NCI-H128 (cell line): ENCODE measurements at regions not wholly inside any gene's neighbourhood (a gene's known extent, or its start where the extent isn't known, plus 50 kb on each side); places are given as distances from the start of the nearest gene placed in this dataset.

Experiments
- DNase-seq: peaks from one replicate; lab custom pipeline; 2025; ENCODE audit not compliant: unreplicated experiment; lab: John Stamatoyannopoulos, UW

- no peak for DNase-seq
These were observed 449.1 kb downstream of the MN1 start for GRCh38 chr22:27352426-27352825.

GRCh38 chr22:27358096-27358870 lies 443.3 kb downstream of the MN1 start:
- DNase-seq: no peak

GRCh38 chr22:27370269-27370668 lies 431.3 kb downstream of the MN1 start:
- no peak for DNase-seq

- DNase-seq: no peak
These were observed 430.6 kb downstream of the MN1 start for GRCh38 chr22:27370987-27371386.

GRCh38 chr22:27372364-27372763 lies 429.2 kb downstream of the MN1 start:
- DNase-seq: no peak

GRCh38 chr22:27372969-27373670 lies 428.4 kb downstream of the MN1 start:
- DNase-seq: no peak

- no peak for DNase-seq
These were observed 423.9 kb downstream of the MN1 start for GRCh38 chr22:27377501-27378295.

GRCh38 chr22:27378311-27378800 lies 423.2 kb downstream of the MN1 start:
- DNase-seq: no peak

GRCh38 chr22:27378995-27379394 lies 422.6 kb downstream of the MN1 start:
- DNase-seq: no peak

- no peak for DNase-seq
These were observed 420.7 kb downstream of the MN1 start for GRCh38 chr22:27380855-27381254.

GRCh38 chr22:27381552-27381951 lies 420.0 kb downstream of the MN1 start:
- DNase-seq: no peak

- no peak for DNase-seq
These were observed 419.4 kb downstream of the MN1 start for GRCh38 chr22:27381960-27382742.

- no peak for DNase-seq
These were observed 418.6 kb downstream of the MN1 start for GRCh38 chr22:27382947-27383346.

GRCh38 chr22:27383896-27384295 lies 417.7 kb downstream of the MN1 start:
- no peak for DNase-seq

- DNase-seq: no peak
These were observed 416.1 kb downstream of the MN1 start for GRCh38 chr22:27385261-27385998.

- DNase-seq: no peak
These were observed 415.4 kb downstream of the MN1 start for GRCh38 chr22:27386186-27386585.

- DNase-seq: no peak
These were observed 414.0 kb downstream of the MN1 start for GRCh38 chr22:27387561-27387960.

GRCh38 chr22:27388090-27388600 lies 413.4 kb downstream of the MN1 start:
- DNase-seq: no peak

- DNase-seq: no peak
These were observed 411.9 kb downstream of the MN1 start for GRCh38 chr22:27389727-27390075.
